Thyroid gland (tissue), 4 donors: ENCODE measurements at regions not wholly inside any gene's neighbourhood (a gene's known extent, or its start where the extent isn't known, plus 50 kb on each side); places are given as distances from the start of the nearest gene placed in this dataset.

Experiments
- DNase-seq, 2 donors: peaks; one replicate each; pipeline ENCODE4 v3.0.0-alpha.2; 2019
- H3K27ac ChIP-seq, 3 donors: fragments of 200-600 bp; sonication (generic); 1 replicate in 2 of 3; 2 replicates in 1 of 3; pipeline ENCODE4 v1.5.1; 2016 to 2019; ENCODE audit warnings: mild to moderate bottlenecking in 1 of 3, moderate library complexity in 1 of 3
- H3K27me3 ChIP-seq: fragments of 200-600 bp; sonication (generic); one replicate; pipeline ENCODE4 v1.5.1; 2019
- H3K36me3 ChIP-seq, 2 donors: fragments of 200-600 bp; sonication (generic); one replicate each; pipeline ENCODE4 v1.5.1; 2016 to 2019
- H3K4me1 ChIP-seq, 2 donors: fragments of 200-600 bp; sonication (generic); one replicate each; pipeline ENCODE4 v1.5.1; 2017 to 2019
- H3K4me3 ChIP-seq, 3 donors: fragments of 200-600 bp; sonication (generic); replicated peaks in 1 of 3; 1 replicate in 2 of 3; 2 replicates in 1 of 3; pipeline ENCODE4 v1.5.1; 2016; ENCODE audit warnings: mild to moderate bottlenecking in 1 of 3
- H3K9me3 ChIP-seq: fragments of 200-600 bp; sonication (generic); one replicate; pipeline ENCODE4 v1.5.1; 2017
- CTCF ChIP-seq, 6 experiments: fragments of 200-600 bp in 3 of 6; fragments of 450-650 bp in 3 of 6; sonication (generic) in 3 of 6; IDR thresholded peaks; one replicate each; pipeline ENCODE4 v1.5.1; 2016 to 2019; ENCODE audit warnings: antibody characterized with exemption in 6 of 6, mild to moderate bottlenecking in 2 of 6, inconsistent platforms in 1 of 6, moderate library complexity in 1 of 6
- POLR2A ChIP-seq, 2 donors: fragments of 450-650 bp; IDR thresholded peaks; one replicate each; pipeline ENCODE4 v1.6.1; 2017; ENCODE audit warnings: antibody characterized with exemption in 2 of 2, mild to moderate bottlenecking in 2 of 2, moderate library complexity in 1 of 2
- WGBS, 2 donors: methylation state at CpG; one replicate each; pipeline ENCODE4 v1.1.5; 2017; 5-methylcytosine and 5-hydroxymethylcytosine counted together
- intact Hi-C: fragments of 100-400 bp; cut with DNase I; formaldehyde crosslinking; loops from one replicate; pipeline ENCODE4 v1.15.1; 2023

- WGBS, 2 donors: 44 to 73% methylated on average over 1 of the region's 1 CpG
- no peak overlapping the region for H3K4me3 ChIP-seq
- no peak overlapping the region for H3K27ac ChIP-seq
- no peaks in the 10 kb centered on the region for H3K4me1 ChIP-seq
- intact Hi-C loops: no loop called here
- TF ChIP-seq POLR2A (IDR thresholded peaks at IDR 0.05) (no peak), CTCF (IDR thresholded peaks at IDR 0.05) (no peak)
- no peaks in the 10 kb centered on the region for H3K9me3 ChIP-seq
- no peaks in the 10 kb centered on the region for H3K27me3 ChIP-seq
- DNase-seq: no peak
- no peaks in the 10 kb centered on the region for H3K36me3 ChIP-seq
Measured at GRCh38 chr20:40203032-40203431, 486.0 kb downstream of the MAFB start.

- DNase-seq: no peak
Measured at GRCh38 chr20:40197691-40198090, 491.3 kb downstream of the MAFB start.

GRCh38 chr20:40196846-40197436, 492.1 kb downstream of the MAFB start:
- intact Hi-C loops: no loop called here
- Histone ChIP-seq H3K36me3 (no peaks in the 10 kb centered on the region), H3K4me3 (no peak overlapping the region), H3K9me3 (no peaks in the 10 kb centered on the region), H3K27me3 (no peaks in the 10 kb centered on the region), H3K27ac (no peak overlapping the region), H3K4me1 (no peaks in the 10 kb centered on the region)
- TF ChIP-seq POLR2A (IDR thresholded peaks at IDR 0.05) (no peak), CTCF (IDR thresholded peaks at IDR 0.05) (no peak)
- DNase-seq: no peak
- 19 to 24% methylated on average over 2 of the region's 2 CpGs for WGBS, 2 donors

More at GRCh38 chr20:40197691-40198090, 491.3 kb downstream of the MAFB start:
- TF ChIP-seq POLR2A (IDR thresholded peaks at IDR 0.05) (no peak), CTCF (IDR thresholded peaks at IDR 0.05) (no peak)
- H3K36me3 ChIP-seq: no peaks in the 10 kb centered on the region
- no peaks in the 10 kb centered on the region for H3K9me3 ChIP-seq
- intact Hi-C loops: no loop called here
- no peak overlapping the region for H3K4me3 ChIP-seq
- WGBS, 2 donors: 45 to 47% methylated on average over 4 of the region's 4 CpGs
- H3K27ac ChIP-seq: no peak overlapping the region
- no peaks in the 10 kb centered on the region for H3K27me3 ChIP-seq
- H3K4me1 ChIP-seq: no peaks in the 10 kb centered on the region

GRCh38 chr20:40195742-40196141, 493.3 kb downstream of the MAFB start:
- no peak for DNase-seq
- Histone ChIP-seq H3K36me3 (no peaks in the 10 kb centered on the region), H3K9me3 (no peaks in the 10 kb centered on the region), H3K4me1 (peaks cover 0 to 3% of the 10 kb centered on the region in 2 donors), H3K27me3 (no peaks in the 10 kb centered on the region), H3K4me3 (no peak overlapping the region), H3K27ac (no peak overlapping the region)
- TF ChIP-seq CTCF (IDR thresholded peaks at IDR 0.05) (no peak), POLR2A (IDR thresholded peaks at IDR 0.05) (no peak)
- 85 to 87% methylated on average over 6 of the region's 6 CpGs for WGBS, 2 donors
- intact Hi-C loops: no loop called here

GRCh38 chr20:40192529-40192928, 496.5 kb downstream of the MAFB start:
- no peaks in the 10 kb centered on the region for H3K9me3 ChIP-seq
- intact Hi-C loops: no loop called here
- H3K36me3 ChIP-seq: no peaks in the 10 kb centered on the region
- peaks cover 0 to 3% of the 10 kb centered on the region in 2 donors for H3K4me1 ChIP-seq
- no peak overlapping the region for H3K4me3 ChIP-seq
- H3K27me3 ChIP-seq: no peaks in the 10 kb centered on the region
- TF ChIP-seq POLR2A (IDR thresholded peaks at IDR 0.05) (no peak), CTCF (IDR thresholded peaks at IDR 0.05) (no peak)
- no peak overlapping the region for H3K27ac ChIP-seq
- DNase-seq: no peak
